Coronary artery (tissue), 2 donors: ENCODE measurements at regions not wholly inside any gene's neighbourhood (a gene's known extent, or its start where the extent isn't known, plus 50 kb on each side); places are given as distances from the start of the nearest gene placed in this dataset.

Source experiments
- DNase-seq: peaks from one replicate; pipeline ENCODE4 v3.0.0-alpha.2; 2017; ENCODE audit warnings: low spot score
- H3K27ac ChIP-seq, 2 donors: fragments of 200-600 bp; sonication (generic); one replicate each; pipeline ENCODE4 v1.5.1; 2016 to 2019
- H3K4me3 ChIP-seq: fragments of 200-600 bp; sonication (generic); 2 replicates; pipeline ENCODE4 v1.5.1; 2016; ENCODE audit warnings: mild to moderate bottlenecking, moderate library complexity
- CTCF ChIP-seq: fragments of 200-600 bp; sonication (generic); IDR thresholded peaks from one replicate; pipeline ENCODE4 v1.5.1; 2019; ENCODE audit warnings: antibody characterized with exemption

GRCh38 chr11:70615036-70615875, 216.9 kb downstream of the CTTN start:
- no peak for DNase-seq
- no peak for TF ChIP-seq CTCF
- H3K27ac ChIP-seq, result no peak overlapping the region
- H3K4me3 ChIP-seq, result no peak overlapping the region

- Histone ChIP-seq H3K4me3 (no peak overlapping the region), H3K27ac (no peak overlapping the region)
- no peak for DNase-seq
- TF ChIP-seq CTCF, result no peak
Observed at GRCh38 chr11:70616317-70616716, 218.0 kb downstream of the CTTN start.

GRCh38 chr11:70616938-70617654, 218.8 kb downstream of the CTTN start:
- no peak for TF ChIP-seq CTCF

GRCh38 chr11:70618431-70619101, 220.2 kb downstream of the CTTN start:
- no peak for DNase-seq
- Histone ChIP-seq H3K4me3 (no peak overlapping the region), H3K27ac (no peak overlapping the region)
- TF ChIP-seq CTCF, result no peak

More at GRCh38 chr11:70616938-70617654, 218.8 kb downstream of the CTTN start:
- H3K27ac ChIP-seq, result no peak overlapping the region
- no peak for DNase-seq
- no peak overlapping the region for H3K4me3 ChIP-seq

- no peak overlapping the region for H3K4me3 ChIP-seq
- H3K27ac ChIP-seq, result no peak overlapping the region
- no peak for DNase-seq
- no peak for TF ChIP-seq CTCF
Observed at GRCh38 chr11:70619591-70619990, 221.3 kb downstream of the CTTN start.

GRCh38 chr11:70620510-70621184, 222.3 kb downstream of the CTTN start:
- no peak overlapping the region for H3K27ac ChIP-seq
- no peak for TF ChIP-seq CTCF
- no peak for DNase-seq
- no peak overlapping the region for H3K4me3 ChIP-seq
